Skin epidermis (tissue), 12 donors: ENCODE measurements at regions not wholly inside any gene's neighbourhood (a gene's known extent, or its start where the extent isn't known, plus 50 kb on each side); places are given as distances from the start of the nearest gene placed in this dataset.
"Not testable (repeated sequence)": the region's sequence is repeated elsewhere in the genome, so short reads cannot be mapped to it uniquely, and the experiment has no call there.

Source experiments
- H3K27ac ChIP-seq, 21 experiments: fragments of 200-600 bp; sonication (generic) in 11 of 21; one replicate each; pipeline ENCODE4 v1.5.0; 2020; ENCODE audit warnings: mild to moderate bottlenecking in 3 of 21, inconsistent platforms in 2 of 21, moderate library complexity in 2 of 21
- H3K4me3 ChIP-seq, 7 experiments: fragments of 200-600 bp; sonication (generic) in 2 of 7; one replicate each; pipeline ENCODE4 v1.5.0; 2020; ENCODE audit warnings: inconsistent platforms in 2 of 7, mild to moderate bottlenecking in 2 of 7, moderate library complexity in 1 of 7

DNA sequence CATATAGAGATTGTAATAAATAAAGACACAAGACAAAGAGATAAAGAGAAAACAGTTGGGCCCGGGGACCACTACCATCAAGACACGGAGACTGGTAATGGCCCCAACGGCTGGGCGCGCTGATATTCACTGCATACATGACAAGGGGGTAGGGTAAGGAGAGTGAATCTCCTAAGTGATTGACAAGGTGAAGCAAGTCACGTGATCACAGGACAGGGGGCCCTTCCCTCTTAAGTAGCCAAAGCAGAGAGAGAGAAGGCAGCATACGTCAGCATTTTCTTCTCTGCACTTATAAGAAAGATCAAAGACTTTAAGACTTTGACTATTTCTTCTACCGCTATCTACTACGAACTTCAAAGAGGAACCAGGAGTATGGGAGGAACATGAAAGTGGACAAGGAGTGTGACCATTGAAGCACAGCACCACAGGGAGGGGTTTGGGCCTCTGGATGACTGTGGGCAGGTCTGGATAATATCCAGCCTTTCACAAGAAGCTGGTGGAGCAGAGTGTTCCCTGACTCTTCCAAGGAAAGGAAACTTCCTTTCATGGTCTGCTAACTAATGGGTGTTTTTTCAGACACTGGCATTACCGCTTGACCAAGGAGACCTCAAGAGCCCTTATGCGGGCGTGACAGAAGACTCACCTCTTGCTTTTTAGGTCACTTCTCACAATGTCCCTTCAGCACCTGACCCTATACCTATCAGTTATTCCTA is 75.6 kb downstream of the MRPL39 start:
- not testable (repeated sequence) for H3K27ac ChIP-seq, H3K4me3 ChIP-seq

DNA sequence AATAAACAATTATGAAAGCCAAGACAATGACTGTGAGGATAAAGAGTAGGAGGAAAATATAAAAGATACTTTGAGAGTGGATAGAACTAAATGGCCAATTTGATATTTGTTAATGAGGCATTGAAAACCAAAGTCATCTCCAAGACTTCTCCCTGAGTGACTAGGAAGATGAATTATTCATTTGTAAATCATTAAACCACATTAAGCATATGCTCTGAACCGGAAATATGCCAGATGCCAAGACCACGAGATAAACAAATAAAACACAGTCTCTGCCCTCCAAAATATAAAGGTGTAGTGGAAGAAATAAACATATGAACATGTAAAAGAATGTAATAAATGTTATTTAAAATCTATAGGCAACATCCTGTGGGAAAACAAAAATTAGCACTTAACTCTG is 78.8 kb downstream of the MRPL39 start:
- Histone ChIP-seq H3K4me3 (no peak overlapping the region), H3K27ac (no peak overlapping the region)

DNA sequence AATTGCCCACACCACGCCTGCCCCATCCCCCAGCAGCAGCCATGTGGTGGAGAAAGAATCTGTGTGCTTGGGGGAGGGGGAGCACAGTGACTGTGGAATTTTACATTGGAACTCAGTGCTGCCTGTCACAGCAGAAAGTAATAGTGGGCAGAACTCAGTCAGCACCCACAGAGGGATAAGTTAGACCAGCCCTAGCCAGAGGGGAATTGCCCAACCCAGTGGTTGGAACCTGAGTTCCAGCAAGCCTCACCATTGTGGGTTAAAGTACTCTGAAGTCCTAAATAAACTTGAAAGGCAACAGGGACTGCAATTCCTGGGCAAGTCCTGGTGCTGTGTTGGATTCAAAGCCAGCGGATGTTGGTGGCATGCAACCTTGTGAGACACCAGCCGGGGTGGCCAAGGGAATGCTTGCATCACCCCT is 88.8 kb downstream of the MRPL39 start:
- H3K27ac ChIP-seq = no peak overlapping the region
- no peak overlapping the region for H3K4me3 ChIP-seq

DNA sequence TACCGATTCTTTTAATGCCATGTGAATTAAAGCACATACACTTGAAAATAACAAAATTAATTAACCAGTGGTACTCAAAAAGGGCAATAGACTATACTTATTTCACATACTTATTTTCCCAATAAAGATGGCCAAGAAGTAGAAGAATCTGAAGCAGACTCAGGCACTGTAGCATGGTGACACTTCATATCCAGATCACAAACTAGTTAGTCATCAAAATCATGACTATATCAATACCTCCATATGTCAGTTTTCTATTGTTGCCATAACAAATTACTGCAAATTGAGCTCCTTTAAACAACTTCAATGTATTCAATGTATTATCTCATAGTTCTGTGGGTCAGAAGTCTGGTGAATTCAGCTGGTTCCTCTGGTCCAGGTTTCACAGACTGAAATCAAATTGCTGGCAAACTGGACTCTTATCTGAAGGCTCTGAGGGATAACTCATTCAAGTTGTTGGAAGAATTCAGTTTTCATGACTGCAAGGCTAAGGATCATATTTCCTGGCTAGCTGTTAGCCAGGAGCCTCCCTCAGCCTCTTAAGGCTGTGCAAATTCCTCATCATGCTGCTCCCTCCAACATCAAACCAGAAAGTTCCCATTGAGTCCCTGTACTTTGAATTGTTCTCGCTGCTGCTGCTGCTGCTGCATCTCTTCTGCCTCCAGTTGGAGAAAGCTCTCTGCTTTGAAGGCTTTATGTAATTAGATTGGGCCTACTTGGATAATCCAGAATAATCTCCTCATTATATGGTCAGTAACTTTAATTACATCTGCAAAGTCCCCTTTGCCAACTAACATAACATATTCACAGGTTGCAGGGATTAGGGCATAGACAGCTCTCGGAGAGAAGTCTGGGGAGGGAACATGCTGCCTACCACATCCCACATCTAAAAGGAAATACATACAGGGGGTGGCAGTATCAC is 91.5 kb downstream of the MRPL39 start:
- H3K4me3 ChIP-seq = no peak overlapping the region
- H3K27ac ChIP-seq = no peak overlapping the region

DNA sequence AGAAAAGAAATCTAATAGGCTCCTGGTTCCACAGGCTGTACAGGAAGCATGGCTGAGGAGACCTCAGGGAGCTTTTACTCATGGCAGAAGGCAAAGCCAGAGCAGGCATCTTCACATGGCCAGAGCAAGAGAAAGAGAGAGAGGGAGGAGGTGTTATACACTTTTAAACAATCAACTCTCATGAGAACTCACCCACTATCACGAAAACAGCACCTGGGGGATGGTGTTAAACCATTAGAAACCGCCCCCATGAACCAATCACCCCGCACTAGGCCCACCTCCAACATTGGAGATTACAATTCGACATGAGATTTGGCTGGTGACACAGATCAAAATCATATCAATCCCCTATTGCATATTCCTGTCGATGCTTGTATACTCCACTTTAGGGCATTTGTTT is 93.5 kb downstream of the MRPL39 start:
- Histone ChIP-seq H3K27ac (no peak overlapping the region), H3K4me3 (no peak overlapping the region)

DNA sequence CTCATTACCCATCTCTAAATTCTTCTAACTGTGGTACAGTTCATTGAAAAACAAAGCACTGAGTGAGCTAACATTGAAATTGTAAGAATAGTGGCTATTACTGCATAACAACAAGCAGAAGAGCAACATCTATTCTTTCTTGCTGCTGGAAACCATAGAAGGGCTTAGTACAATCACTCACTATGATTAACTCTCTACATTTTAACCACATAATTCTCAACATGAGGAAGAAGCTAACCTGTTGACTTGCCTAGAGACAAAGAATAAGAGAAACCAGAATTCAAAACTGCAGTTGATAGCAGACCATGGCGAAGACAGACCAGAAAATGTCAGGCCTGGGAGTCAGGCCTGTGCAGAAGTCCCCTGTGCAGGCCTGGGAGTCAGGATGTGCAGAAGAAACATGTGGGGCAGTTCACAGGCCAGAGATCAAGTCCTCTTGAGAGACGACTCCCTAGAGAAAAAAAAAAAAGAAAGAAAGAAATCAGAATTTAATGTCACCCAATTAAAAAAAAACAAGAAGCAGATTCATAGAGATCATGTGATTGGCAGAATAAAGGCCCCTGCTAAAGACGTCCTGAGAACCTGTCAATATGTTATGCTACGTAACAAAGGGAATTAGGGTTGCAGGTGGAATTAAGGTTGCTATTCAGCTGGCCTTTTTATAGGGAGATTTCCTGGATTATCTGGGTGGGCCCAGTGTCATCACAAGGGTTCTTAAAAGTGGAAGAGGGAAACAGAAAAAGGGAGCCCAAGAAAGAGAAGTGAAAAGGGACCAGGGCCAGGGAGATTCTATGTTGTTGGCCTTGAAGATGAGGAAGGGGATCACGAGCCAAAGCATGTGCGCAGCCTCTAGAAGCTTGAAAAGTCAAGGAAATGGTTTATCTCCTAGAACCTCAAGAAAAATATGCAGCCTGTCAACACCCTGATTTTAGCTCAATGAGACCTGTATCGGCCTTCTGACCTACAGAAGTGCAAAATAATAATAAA is 94.9 kb downstream of the MRPL39 start:
- no peak overlapping the region for H3K27ac ChIP-seq
- H3K4me3 ChIP-seq = no peak overlapping the region

DNA sequence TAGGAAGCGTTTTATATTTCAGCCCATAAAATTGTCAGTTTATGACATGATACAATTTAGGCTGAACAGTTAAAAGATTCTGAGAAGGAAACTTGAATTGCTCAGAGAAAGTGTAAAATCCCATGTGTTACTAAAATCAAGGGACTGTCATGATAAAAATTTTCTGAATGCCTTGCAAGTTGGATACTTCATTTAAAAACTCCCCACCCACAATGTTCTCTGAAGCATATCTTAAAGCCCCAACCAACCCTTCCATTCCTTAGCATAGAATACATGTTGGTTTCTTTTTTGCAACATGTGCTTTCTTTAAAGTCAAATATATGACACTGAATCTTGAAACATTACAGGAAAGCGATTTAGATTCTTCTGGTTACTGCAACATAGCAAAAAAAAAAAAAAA is 97.4 kb downstream of the MRPL39 start:
- Histone ChIP-seq H3K27ac (no peak overlapping the region), H3K4me3 (no peak overlapping the region)

DNA sequence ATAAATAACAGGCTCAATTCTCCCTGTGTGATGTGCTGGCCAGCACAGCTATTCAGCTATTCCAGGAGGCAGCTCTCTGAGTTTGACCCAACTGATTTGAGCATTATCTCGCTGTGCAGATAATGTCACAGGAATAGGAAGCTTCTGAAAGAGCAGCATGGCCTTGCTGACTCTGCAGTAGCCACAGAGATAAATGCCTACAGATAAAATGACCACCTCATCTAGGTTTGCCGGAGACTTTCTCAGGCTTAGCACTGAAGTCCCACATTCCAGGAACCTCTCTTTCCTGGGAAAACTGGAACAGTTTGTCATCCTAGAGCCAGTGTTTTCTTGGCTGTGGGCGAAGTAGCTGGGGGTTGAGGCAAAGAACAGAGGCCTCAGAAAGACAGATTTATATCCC is 98.9 kb downstream of the MRPL39 start:
- H3K4me3 ChIP-seq = no peak overlapping the region
- H3K27ac ChIP-seq = peak overlapping the region in 1 of 21 experiments; percentile 7

DNA sequence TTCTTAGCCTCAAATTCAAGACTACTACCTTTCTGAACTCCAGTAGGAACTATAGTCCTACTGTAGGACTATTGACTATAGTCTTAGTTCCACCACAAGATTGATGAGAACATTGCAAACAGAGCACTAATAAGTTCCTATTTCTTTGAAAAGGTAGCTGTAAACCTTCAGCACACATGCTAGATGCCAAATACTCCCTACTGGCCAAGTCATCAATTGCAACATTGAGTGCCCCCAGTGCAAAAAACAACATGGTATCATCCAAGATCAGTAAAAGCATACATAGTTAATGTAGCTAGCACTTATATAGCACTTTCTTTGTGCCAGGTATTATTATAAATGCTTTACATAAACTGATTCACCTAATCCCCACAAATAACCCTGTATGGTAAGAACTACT is 99.8 kb downstream of the MRPL39 start:
- no peak overlapping the region for H3K4me3 ChIP-seq
- H3K27ac ChIP-seq = peak overlapping the region in 3 of 21 experiments; percentile 23 to 52 (median 50)

DNA sequence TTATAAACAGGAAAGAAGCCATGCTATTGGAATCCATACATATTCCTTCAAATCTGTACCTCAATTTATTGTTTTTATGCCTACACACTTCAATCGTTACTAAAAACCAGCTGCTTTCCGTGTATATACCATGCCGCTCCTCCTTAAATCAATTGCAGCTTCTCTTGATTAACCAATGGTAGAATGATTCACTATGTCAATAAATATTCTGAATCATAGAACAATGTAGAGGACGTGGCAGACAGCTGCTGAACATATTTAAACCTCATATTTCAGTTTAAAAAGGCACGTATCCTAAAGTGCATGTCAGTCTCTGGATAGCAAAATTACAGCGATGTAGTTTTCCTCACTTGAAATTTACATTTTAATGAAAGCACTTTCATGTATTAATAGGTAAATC is 100.4 kb downstream of the MRPL39 start:
- no peak overlapping the region for H3K4me3 ChIP-seq
- H3K27ac ChIP-seq = peak overlapping the region in 3 of 21 experiments; percentile 23 to 52 (median 50)

DNA sequence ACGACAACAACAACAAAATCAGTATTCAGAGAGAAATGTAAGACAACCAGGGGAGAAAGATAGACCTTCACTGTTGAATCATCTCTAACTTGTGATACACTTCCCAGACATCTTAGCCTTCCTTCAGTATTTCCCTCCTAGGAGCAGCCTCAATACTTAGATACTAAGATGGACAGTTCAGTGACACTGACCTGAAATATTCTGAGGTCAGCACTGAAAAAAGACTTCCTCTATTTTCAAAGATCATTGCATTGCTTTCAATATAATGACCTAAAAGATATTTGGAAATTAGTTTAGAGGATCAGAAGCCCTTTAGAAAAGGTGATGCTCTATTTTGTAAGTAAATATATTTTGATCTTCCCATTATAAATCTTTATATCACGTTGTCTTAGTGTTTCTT is 101.0 kb downstream of the MRPL39 start:
- no peak overlapping the region for H3K27ac ChIP-seq
- H3K4me3 ChIP-seq = no peak overlapping the region

DNA sequence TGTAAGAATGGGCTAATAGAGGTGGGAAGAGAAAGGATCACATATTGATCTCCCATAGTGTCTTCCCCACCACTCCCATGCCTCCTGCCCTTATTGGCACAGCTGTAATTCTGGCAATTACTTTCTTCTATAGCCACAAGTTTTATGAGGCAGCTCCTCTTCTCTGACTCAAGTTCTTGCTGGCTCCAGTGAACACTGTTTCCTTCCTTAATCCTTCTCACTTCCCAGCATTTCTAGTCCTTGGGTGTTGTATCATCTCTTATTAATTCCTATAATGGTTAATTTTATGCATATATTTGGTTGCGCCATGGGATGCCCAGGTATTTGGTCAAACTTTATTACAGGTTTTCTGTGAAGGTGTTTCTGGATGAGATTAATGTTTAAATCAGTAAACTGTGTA is 103.3 kb downstream of the MRPL39 start:
- Histone ChIP-seq H3K4me3 (no peak overlapping the region), H3K27ac (no peak overlapping the region)

DNA sequence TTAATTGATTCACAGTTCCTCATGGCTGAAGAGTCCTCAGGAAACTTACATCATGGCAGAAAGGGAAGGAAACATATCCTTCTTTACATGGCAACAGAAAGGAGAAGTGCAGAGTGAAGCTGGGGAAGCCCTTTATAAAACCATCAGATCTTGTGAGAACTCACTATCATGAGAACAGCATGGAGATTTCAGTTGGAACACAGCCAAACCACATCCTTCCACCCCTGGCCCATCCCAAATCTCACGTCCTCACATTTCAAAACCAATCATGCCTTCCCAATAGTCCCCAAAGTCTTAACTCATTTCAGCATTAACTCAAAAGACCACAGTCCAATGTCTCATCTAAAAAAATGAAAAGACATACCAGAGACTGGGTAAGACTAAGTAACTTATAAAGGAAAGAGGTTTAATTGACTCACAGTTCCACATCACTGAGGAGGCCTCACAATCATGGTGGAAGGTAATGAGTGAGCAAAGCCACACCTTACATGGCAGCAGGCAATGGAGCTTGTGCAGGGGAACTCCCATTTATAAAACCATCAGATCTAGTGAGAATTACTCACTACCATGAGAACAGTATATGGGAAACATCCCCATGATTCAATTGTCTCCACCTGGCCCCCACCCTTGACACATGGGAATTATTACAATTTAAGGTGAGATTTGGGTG is 105.2 kb downstream of the MRPL39 start:
- H3K4me3 ChIP-seq = no peak overlapping the region

DNA sequence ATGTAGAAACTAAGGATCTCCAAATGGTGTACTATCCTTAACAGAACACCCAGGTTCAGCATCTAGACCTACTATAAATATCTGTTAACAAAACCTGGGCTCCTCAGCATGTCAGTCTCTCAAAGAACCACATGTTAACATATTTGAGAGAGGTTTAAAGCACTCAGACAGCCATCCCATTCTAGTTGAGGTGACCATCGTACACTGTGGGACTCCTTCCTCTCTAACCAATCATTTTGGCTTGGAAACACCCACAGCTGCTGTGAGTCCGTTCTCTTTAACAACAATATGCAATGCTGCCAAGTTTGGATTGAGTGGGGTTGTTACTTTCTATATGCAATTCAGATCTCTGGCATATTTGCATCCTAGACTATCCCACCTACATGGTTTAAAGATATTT is 105.8 kb downstream of the MRPL39 start:
- Histone ChIP-seq H3K27ac (no peak overlapping the region), H3K4me3 (no peak overlapping the region)

More for the DNA sequence above, 105.2 kb downstream of the MRPL39 start:
- H3K27ac ChIP-seq = no peak overlapping the region

DNA sequence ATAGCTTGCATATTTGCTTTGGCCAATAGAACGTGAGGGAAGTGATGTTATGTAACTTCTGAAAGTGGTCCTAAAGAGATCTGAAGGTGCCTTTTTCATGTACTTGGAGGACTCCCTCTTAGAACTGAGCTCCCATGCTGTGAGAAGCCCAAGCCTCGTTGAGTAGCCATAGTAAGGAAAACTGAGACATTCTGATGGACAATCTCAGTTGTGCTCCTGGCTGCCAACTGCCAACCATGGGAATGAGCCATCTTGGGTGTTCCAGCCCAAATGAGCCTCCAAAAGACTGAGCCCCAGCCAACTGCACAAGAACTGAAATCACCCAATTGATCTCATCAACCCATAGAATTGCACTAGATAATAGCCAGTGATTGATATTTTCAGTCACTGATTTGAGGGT is 106.7 kb downstream of the MRPL39 start:
- H3K4me3 ChIP-seq = no peak overlapping the region
- no peak overlapping the region for H3K27ac ChIP-seq

DNA sequence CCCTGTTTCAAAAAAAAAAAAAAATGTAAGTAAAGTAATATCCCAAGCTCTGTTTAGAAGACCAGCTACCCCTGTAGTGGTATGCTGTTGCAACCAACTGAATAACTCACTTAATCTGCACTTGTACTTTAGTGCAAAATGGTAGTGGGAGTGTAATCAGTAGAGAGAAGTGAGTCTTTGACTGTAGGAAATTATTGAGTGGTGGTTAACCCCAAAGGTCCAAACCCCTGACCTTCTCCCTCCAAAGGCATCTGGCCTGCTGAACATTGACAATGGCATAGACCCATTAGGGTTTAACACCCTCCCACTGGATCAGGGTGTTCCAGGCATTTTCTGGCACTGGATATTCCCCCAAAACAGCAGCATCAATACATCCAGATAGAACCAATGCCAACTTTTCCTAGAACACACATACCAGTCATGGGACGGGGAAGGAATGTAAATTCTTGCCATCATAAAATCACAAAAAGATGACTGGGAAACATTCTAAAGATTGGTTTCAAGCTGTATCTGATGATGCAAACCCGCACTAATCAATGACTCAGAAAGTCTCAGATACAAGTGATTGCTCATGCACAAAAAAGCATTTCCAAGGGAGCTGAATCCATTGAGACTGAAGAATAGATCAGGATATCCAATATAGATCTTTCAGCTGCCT is 110.3 kb downstream of the MRPL39 start:
- H3K27ac ChIP-seq = no peak overlapping the region
- no peak overlapping the region for H3K4me3 ChIP-seq

DNA sequence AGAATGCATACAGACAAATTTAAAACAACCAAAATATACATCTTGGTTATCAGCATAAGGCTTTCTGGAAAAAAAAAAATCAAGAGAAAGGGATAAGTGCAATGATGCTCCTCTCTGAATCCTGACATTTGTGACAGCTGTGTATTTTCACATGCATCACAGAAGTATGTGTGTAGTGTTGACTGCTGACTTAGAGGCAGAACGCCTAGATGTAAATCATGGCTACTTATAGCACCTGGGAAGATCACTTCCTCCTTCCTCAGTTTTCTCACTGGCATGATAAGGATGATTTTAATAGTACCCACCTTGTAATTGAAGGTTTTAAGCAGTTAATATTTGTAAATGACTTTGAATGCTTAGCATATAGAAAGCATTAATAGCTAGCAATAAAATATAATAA is 112.5 kb downstream of the MRPL39 start:
- no peak overlapping the region for H3K27ac ChIP-seq
- H3K4me3 ChIP-seq = no peak overlapping the region

DNA sequence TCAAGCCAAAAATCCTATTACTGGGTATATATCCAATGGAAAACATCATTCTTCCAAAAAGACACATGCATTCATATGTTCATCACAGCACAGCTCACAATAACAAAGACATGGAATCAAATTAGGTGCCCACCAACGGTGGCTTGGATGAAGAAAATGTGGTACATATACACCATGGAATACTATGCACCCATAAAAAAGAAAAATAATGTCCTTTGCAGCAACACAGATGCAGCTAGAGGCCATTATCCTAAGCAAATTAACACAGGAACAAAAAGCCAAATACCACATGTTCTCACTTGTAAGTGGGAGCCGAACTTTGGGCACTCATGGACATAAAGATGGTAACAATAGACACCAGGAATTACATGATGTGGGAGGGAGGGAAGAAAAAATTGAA is 113.6 kb downstream of the MRPL39 start:
- no peak overlapping the region for H3K27ac ChIP-seq
- no peak overlapping the region for H3K4me3 ChIP-seq

DNA sequence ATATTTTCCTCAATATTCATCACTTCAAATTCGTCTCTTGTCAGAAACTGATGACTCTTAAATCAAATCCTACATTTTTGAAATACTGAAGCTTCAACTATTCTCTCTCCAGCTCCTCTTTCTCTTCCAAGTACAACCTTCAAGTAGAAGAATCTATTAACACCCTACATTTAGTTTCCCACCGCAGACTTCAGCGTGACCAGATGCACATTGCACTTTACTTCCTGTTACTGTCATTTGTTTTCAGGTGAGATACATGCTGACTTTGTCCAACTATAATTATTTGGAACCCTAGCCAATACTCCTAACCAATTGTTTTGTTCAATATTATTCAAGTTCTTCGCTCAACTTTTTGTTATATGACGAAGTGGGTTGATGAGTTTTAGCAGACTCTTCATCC is 116.0 kb downstream of the MRPL39 start:
- no peak overlapping the region for H3K4me3 ChIP-seq
- no peak overlapping the region for H3K27ac ChIP-seq
